HPDE6-E6E7 (cell line): ENCODE measurements at regions not wholly inside any gene's neighbourhood (a gene's known extent, or its start where the extent isn't known, plus 50 kb on each side); places are given as distances from the start of the nearest gene placed in this dataset.
"Not testable (repeated sequence)": the region's sequence is repeated elsewhere in the genome, so short reads cannot be mapped to it uniquely, and the experiment has no call there.

Experiments used
- DNase-seq: peaks from one replicate; pipeline ENCODE4 v3.0.0; 2011; ENCODE audit warnings: missing footprints; ENCODE audit errors: extremely low spot score

- no peak for DNase-seq
Measured at GRCh38 chr2:215260097-215260677, 51.7 kb upstream of the ATIC start.

GRCh38 chr2:215249501-215249900 lies 62.4 kb upstream of the ATIC start:
- DNase-seq, result no peak

DNA sequence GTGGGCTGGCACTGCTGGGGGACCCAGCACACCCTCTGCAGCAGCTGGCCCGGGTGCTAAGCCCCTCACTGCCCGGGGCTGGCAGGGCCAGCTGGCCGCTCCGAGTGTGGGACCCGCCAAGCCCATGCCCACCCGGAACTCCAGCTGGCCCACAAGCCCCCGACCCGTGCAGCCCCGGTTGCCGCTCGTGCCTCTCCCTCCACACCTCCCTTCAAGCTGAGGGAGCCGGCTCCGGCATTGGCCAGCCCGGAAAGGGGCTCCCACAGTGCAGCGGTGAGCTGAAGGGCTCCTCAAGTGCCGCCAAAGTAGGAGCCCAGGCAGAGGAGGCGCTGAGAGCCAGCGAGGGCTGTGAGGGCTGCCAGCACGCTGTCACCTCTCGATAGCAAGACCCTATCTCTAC lies 65.9 kb upstream of the ATIC start:
- not testable (repeated sequence) for DNase-seq

- no peak for DNase-seq
Measured at GRCh38 chr2:215241791-215242305, 70.0 kb upstream of the ATIC start.

- DNase-seq, result no peak
Measured at GRCh38 chr2:215238485-215239098, 73.3 kb upstream of the ATIC start.

DNA sequence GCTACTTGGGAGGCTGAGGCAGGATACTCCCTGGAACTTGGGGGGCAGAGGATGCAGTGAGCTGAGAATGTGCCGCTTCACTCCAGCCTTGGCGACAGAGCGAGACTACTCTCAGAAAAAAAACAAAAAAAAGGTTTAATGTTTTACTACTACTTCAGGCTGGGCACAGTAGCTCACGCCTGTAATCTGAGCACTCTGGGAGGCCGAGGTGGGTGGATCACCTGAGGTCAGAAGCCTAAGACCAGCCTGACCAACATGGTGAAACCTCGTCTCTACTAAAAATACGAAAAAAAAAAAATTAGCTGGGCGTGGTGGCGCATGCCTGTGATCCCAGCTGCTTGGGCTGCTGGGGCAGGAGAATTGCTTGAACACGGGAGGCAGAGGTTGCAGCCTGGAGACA lies 75.7 kb upstream of the ATIC start:
- no peak for DNase-seq

DNA sequence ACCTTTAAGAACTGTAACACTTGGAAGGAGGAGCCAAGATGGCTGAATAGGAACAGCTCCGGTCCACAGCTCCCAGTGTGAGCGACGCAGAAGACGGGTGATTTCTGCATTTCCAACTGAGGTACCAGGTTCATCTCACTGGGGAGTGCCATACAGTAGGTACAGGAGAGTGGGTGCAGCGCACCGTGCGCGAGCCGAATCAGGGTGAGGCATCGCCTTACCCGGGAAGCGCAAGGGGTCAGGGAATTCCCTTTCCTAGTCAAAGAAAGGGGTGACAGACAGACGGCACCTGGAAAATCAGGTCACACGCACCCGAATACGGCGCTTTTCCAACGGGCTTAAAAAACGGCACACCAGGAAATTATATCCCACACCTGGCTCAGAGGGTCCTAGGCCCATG lies 81.8 kb upstream of the ABCA12 start:
- DNase-seq, result not testable (repeated sequence)

DNA sequence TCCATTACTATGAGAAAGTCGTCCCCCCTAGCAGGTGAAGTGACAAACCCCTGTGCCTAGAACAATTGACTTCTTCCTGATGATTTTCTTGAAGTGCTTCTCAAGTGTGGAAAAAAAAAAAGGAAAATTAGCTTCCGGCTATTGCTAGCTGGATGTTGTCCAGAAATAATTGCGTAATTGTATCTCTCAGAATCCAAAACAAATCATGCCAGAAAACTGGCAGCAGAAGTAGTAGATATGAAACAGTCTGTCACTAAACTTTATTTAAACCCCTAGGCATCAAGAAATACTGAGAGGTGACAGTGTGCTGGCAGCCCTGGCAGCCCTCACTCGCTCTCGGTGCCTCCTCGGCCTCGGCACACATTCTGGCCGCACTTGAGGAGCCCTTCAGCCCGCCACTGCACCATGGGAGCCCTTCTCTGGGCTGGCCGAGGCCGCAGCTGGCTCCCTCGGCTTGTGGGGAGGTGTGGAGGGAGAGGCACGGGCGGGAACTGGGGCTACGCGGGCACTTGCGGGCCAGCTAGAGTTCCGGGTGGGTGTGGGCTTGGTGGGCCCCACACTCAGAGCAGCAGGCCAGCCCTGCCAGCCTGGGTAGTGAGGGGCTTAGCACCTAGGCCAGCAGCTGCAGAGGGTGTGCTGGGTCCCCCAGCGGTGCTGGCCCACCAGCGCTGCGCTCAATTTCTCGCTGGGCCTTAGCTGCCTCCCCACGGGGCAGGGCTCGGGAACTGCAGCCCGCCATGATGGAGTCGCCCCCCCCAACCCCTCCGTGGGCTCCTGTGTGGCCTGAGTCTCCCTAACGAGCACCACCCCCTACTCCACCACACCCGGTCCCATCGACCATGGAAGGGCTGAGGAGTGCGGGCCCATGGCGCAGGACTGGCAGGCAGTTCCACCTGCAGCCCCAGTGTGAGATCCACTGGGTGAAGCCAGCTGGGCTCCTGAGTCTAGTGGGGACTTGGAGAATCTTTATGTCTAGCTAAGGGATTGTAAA lies 80.5 kb upstream of the ABCA12 start:
- DNase-seq, result peak; percentile 11

GRCh38 chr2:215216806-215217205 lies 78.4 kb upstream of the ABCA12 start:
- DNase-seq, result no peak

DNA sequence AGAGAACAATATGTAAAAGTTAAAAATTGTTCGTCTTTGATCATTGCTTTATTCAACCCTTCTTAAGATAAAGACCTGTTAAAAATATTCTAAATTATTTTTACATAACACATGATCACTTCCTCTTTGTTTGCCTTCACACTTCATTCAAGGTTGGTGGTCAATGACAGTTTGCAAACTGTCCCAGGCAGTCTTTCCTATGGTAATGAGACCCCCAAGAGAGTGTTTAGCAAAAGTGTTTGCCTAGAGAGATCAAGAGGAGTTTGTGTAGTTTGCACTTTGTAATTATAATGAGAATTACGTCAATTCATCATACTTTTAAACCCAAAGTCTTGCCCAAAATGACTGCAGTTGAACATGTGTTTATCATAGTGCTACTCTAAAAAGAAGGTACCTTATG lies 77.2 kb upstream of the ABCA12 start:
- DNase-seq, result no peak

DNA sequence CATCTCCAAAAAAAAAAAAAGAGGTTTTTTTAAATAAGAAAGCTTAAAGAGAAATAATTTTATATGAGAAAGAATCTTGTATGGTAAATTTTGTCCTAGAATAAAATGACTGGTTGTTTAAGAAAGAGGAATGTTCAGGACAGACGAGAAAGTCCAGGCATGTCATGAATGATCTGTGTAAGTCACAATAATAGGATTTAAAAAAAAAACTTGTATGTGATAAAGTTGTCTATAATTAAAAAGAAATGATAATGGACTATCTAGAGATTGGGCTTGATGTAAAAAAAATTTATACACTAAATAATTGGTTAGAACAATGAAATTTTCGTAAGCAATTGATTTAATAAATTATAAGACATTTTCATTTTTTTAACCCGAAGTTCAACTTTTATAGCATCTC lies 71.7 kb upstream of the ABCA12 start:
- no peak for DNase-seq

GRCh38 chr2:215207791-215208367 lies 69.5 kb upstream of the ABCA12 start:
- no peak for DNase-seq

- no peak for DNase-seq
Measured at GRCh38 chr2:215207041-215207440, 68.6 kb upstream of the ABCA12 start.

GRCh38 chr2:215205787-215206186 lies 67.4 kb upstream of the ABCA12 start:
- DNase-seq, result no peak

- no peak for DNase-seq
Measured at GRCh38 chr2:215191477-215191876, 53.1 kb upstream of the ABCA12 start.

GRCh38 chr2:215190588-215190987 lies 52.2 kb upstream of the ABCA12 start:
- no peak for DNase-seq

DNA sequence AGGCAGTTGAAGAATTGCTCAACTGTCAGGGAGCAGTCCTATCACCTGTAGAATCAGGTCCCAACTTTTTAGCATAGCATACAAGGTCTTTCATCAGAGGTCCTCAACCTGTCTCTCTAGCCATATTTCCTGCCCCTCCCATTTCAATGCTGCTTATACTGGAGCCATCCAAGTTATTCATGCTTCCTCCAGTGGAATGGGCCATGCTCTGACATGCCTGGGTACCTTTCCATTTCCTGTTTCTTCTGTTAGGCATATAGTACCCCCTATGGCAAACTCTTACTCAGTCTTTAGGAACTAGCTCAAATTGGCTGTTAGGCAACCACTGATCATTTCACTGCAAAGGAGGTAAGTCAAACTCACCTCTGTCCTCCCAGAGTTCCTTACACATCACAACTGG lies 51.0 kb upstream of the ABCA12 start:
- DNase-seq, result peak; percentile 78
